RWPE2 (cell line): ENCODE measurements at regions not wholly inside any gene's neighbourhood (a gene's known extent, or its start where the extent isn't known, plus 50 kb on each side); places are given as distances from the start of the nearest gene placed in this dataset.
"Not testable (repeated sequence)": the region's sequence is repeated elsewhere in the genome, so short reads cannot be mapped to it uniquely, and the experiment has no call there.

ENCODE experiments used
- ATAC-seq: fragments of 200-7000 bp; cut with Tn5 transposase; 3 replicates; pipeline ENCODE4 v1.9.1; 2021; ENCODE audit warnings: low read depth
- DNase-seq: peaks from one replicate; pipeline ENCODE4 v3.0.0-alpha.2; 2020; ENCODE audit warnings: low spot score
- H3K27ac ChIP-seq: fragments of 450-650 bp; 2 replicates; pipeline ENCODE4 v1.5.1; 2017; ENCODE audit warnings: mild to moderate bottlenecking; ENCODE audit not compliant: poor library complexity, severe bottlenecking
- H3K27me3 ChIP-seq: fragments of 250-450 bp; sonication (Bioruptor Pico); 2 replicates; pipeline ENCODE4 v1.5.1; 2021; ENCODE audit warnings: mild to moderate bottlenecking, moderate library complexity; ENCODE audit not compliant: insufficient read depth, poor library complexity, severe bottlenecking
- H3K36me3 ChIP-seq: fragments of 250-450 bp; sonication (Bioruptor Pico); 2 replicates; pipeline ENCODE4 v1.5.1; 2020; ENCODE audit warnings: low read depth, mild to moderate bottlenecking, moderate library complexity
- H3K4me1 ChIP-seq: fragments of 250-450 bp; sonication (Bioruptor Pico); 2 replicates; pipeline ENCODE4 v1.5.1; 2021; ENCODE audit warnings: mild to moderate bottlenecking, moderate library complexity; ENCODE audit not compliant: insufficient read depth, poor library complexity, severe bottlenecking
- H3K4me3 ChIP-seq: fragments of 250-450 bp; sonication (Bioruptor Pico); 2 replicates; pipeline ENCODE4 v1.5.1; 2021; ENCODE audit warnings: mild to moderate bottlenecking, moderate library complexity; ENCODE audit not compliant: severe bottlenecking
- H3K9me3 ChIP-seq: fragments of 250-450 bp; sonication (Bioruptor Pico); 2 replicates; pipeline ENCODE4 v1.5.1; 2021; ENCODE audit warnings: mild to moderate bottlenecking, moderate library complexity; ENCODE audit not compliant: severe bottlenecking
- TF ChIP-seq, protein P1 (sequence below): fragments of 450-650 bp; IDR thresholded peaks from one replicate; pipeline ENCODE4 v1.5.1; 2017; ENCODE audit warnings: mild to moderate bottlenecking, moderate library complexity; ENCODE audit not compliant: poor library complexity, severe bottlenecking

DNA sequence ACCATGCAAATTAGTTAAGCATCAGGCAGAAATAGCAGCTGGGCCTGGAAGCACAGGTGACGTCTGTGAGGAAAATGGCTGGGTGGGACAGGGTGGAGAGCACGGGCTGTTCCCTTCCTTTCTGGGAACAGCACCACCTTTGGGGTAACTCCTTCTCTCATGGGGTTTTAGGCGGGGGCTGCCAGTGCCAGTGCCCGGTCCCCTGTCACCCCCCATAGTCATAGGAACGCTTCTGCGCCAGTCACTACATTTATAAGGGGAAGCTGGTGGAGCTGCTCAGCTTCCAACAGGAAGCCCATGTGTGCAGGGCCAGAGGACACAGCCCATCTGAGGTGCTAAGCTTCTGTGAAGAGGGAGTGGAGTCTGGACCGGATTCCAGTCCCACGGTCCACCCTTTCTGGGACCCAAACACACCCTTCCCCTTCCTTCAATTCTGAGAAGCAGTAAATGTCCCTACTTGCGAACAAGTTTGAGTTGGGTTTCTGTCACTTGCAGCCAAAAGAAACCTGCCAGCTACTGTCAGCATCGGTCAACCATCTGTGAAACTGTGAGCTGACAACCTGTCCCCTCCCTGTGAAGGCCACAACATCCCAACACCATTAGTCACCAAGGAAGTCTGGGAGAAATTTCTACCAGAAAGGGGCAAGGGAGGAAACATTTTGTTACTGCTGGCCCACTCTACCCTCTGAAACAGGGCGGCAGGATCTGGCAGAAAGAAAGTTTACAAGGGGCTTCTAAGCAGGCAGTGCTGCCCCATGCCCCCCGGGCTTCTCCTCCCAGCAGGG is 86.0 kb upstream of the AMZ2 start:
- no peaks in the 10 kb centered on the region for H3K9me3 ChIP-seq
- H3K4me3 ChIP-seq, result no peak overlapping the region
- TF ChIP-seq, protein P1, sequence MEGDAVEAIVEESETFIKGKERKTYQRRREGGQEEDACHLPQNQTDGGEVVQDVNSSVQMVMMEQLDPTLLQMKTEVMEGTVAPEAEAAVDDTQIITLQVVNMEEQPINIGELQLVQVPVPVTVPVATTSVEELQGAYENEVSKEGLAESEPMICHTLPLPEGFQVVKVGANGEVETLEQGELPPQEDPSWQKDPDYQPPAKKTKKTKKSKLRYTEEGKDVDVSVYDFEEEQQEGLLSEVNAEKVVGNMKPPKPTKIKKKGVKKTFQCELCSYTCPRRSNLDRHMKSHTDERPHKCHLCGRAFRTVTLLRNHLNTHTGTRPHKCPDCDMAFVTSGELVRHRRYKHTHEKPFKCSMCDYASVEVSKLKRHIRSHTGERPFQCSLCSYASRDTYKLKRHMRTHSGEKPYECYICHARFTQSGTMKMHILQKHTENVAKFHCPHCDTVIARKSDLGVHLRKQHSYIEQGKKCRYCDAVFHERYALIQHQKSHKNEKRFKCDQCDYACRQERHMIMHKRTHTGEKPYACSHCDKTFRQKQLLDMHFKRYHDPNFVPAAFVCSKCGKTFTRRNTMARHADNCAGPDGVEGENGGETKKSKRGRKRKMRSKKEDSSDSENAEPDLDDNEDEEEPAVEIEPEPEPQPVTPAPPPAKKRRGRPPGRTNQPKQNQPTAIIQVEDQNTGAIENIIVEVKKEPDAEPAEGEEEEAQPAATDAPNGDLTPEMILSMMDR, result no peak
- no peaks in the 10 kb centered on the region for H3K4me1 ChIP-seq
- H3K36me3 ChIP-seq, result no peaks in the 10 kb centered on the region
- no peaks in the 10 kb centered on the region for H3K27me3 ChIP-seq
- ATAC-seq, result no peak
- DNase-seq, result no peak
- no peak overlapping the region for H3K27ac ChIP-seq

DNA sequence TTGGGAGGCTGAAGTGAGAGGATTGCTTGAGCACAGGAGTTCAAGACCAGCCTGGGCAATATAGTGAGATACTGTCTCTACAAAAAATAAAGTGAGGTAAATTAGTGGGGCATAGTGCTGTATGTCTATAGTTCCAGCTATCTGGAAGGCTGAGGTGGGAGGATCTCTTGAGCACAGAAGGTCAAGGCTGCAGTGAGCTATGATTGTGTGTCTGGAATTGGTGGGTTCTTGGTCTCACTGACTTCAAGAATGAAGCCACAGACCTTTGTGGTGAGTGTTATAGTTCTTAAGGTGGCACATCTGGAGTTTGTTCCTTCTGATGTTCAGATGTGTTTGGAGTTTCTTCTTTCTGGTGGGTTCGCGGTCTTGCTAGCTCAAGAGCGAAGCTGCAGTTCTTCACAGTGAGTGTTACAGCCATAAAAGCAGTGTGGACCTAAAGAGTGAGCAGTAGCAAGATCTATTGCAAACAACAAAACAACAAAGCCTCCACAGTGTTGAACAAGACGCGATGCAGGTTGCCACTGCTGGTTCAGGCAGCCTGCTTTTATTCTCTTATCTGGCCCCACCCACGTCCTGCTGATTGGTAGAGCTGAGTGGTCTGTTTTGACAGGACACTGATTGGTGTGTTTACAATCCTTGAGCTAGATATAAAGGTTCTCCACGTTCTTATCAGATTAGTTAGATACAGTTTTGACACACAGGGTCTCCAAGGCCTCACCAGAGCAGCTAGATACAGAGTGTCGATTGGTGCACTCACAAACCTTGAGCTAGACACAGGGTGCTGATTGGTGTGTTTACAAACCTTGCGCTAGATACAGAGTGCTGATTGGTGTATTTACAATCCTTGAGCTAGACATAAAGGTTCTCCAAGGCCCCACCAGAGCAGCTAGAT is 79.3 kb upstream of the AMZ2 start:
- H3K36me3 ChIP-seq, H3K4me3 ChIP-seq, DNase-seq, H3K27me3 ChIP-seq, H3K27ac ChIP-seq, ATAC-seq, H3K9me3 ChIP-seq, H3K4me1 ChIP-seq: not testable (repeated sequence)

DNA sequence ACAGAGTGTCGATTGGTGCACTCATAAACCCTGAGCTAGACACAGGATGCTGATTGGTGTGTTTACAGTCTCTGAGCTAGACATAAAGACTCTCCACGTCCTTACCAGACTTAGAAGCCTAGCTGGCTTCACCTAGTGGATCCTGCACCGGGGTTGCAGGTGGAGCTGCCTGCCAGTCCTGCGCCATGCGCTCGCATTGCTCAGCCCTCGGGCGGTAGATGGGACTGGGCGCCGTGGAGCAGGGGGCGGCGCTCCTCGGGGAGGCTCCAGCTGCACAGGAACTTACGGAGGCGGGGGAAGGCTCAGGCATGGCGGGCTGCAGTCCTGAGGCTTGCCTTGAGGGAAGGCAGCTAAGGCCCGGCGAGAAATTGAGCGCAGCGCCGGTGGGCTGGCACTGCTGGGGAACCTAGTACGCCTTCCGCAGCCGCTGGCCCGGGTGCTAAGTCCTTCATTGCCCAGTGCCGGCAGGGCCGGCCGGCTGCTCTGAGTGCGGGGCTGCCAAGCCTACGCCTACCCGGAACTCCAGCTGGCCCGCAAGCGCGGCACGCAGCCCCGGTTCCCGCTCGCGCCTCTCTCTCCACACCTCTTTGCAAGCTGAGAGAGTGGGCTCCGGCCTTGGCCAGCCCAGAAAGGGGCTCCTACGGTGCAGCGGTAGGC is 78.5 kb upstream of the AMZ2 start:
- not testable (repeated sequence) for H3K4me1 ChIP-seq, H3K36me3 ChIP-seq, ATAC-seq, H3K27ac ChIP-seq, DNase-seq, H3K9me3 ChIP-seq, H3K27me3 ChIP-seq, H3K4me3 ChIP-seq

- DNase-seq (no peak), ATAC-seq (no peak)
- Histone ChIP-seq H3K4me3 (no peak overlapping the region), H3K36me3 (no peaks in the 10 kb centered on the region), H3K27ac (no peak overlapping the region), H3K4me1 (no peaks in the 10 kb centered on the region), H3K9me3 (no peaks in the 10 kb centered on the region), H3K27me3 (no peaks in the 10 kb centered on the region)
- TF ChIP-seq, protein P1, result no peak
Observed at GRCh38 chr17:68169840-68170239, 78.0 kb upstream of the AMZ2 start.

- H3K27ac ChIP-seq, result no peak overlapping the region
- ATAC-seq, result no peak
- no peaks in the 10 kb centered on the region for H3K9me3 ChIP-seq
- H3K36me3 ChIP-seq, result no peaks in the 10 kb centered on the region
- TF ChIP-seq, protein P1, result no peak
- no peaks in the 10 kb centered on the region for H3K27me3 ChIP-seq
- DNase-seq, result no peak
- H3K4me3 ChIP-seq, result no peak overlapping the region
- H3K4me1 ChIP-seq, result no peaks in the 10 kb centered on the region
Observed at GRCh38 chr17:68170246-68170645, 77.6 kb upstream of the AMZ2 start.
